T-cell (primary cell): ENCODE measurements at regions not wholly inside any gene's neighbourhood (a gene's known extent, or its start where the extent isn't known, plus 50 kb on each side); places are given as distances from the start of the nearest gene placed in this dataset.
A peak's percentile ranks its signal among the peaks of the same experiment; 100 is the strongest.

ENCODE experiments used
- ATAC-seq, 4 experiments: fragments of 200-7000 bp in 3 of 4; fragments of 150-1000 bp in 1 of 4; cut with Tn5 transposase; replicated peaks in 1 of 4; 1 replicate in 3 of 4; 2 replicates in 1 of 4; pipeline ENCODE4 v1.10.0; 2021; ENCODE audit warnings: moderate library complexity in 3 of 4, mild to moderate bottlenecking in 2 of 4, moderate number of reproducible peaks in 1 of 4
- CTCF ChIA-PET, 2 donors: fragments of 300-600 bp; sonication (Branson Sonifier 250); formaldehyde crosslinking; loops; one replicate each; lab custom pipeline; 2022; ENCODE audit warnings: antibody characterized with exemption in 2 of 2; lab: Charles Lee
- POLR2A ChIA-PET, 2 donors: fragments of 300-600 bp; sonication (Branson Sonifier 250); formaldehyde crosslinking; loops; one replicate each; lab custom pipeline; 2022; ENCODE audit warnings: antibody characterized with exemption in 2 of 2; lab: Charles Lee
- DNase-seq, 35 experiments: peaks; one replicate each; pipeline versions ENCODE4 v3.0.0 to v3.0.0-alpha.2; 2013 to 2023
- H3K27ac ChIP-seq: one replicate; pipeline ENCODE4 v1.5.1; 2013; ENCODE audit warnings: low read length
- H3K27me3 ChIP-seq, 2 experiments: replicated peaks in 1 of 2; 1 replicate in 1 of 2; 2 replicates in 1 of 2; pipeline versions ENCODE4 v1.6.1 to v1.7.0; 2013; ENCODE audit warnings: low read length in 1 of 2, mixed read lengths in 1 of 2; ENCODE audit not compliant: control insufficient read depth in 2 of 2, insufficient read depth in 2 of 2; ENCODE audit errors: extremely low read depth in 1 of 2
- H3K36me3 ChIP-seq, 2 donors: 1 replicate in 1 of 2; 2 replicates in 1 of 2; pipeline versions ENCODE4 v1.6.1 to v1.7.0; 2013; ENCODE audit warnings: low read length in 1 of 2; ENCODE audit not compliant: control insufficient read depth in 2 of 2, insufficient read depth in 1 of 2; ENCODE audit errors: extremely low read depth in 1 of 2
- H3K4me1 ChIP-seq, 2 experiments: 1 replicate in 1 of 2; 2 replicates in 1 of 2; pipeline versions ENCODE4 v1.6.1 to v1.7.0; 2013; ENCODE audit warnings: low read length in 2 of 2, mixed read lengths in 1 of 2; ENCODE audit not compliant: insufficient read depth in 2 of 2, control insufficient read depth in 1 of 2; ENCODE audit errors: extremely low read depth in 1 of 2
- H3K4me3 ChIP-seq, 2 donors: 1 replicate in 1 of 2; 2 replicates in 1 of 2; pipeline versions ENCODE4 v1.5.1 to v1.7.0; 2013; ENCODE audit warnings: mild to moderate bottlenecking in 2 of 2, low read length in 1 of 2, moderate library complexity in 1 of 2; ENCODE audit not compliant: control insufficient read depth in 1 of 2; ENCODE audit errors: extremely low read depth in 1 of 2
- H3K9me3 ChIP-seq: 2 replicates; pipeline ENCODE4 v1.7.0; 2013
- H3K27ac Mint-ChIP-seq, 2 donors: one replicate each; pipeline ENCODE4 v1.8.0; 2020 to 2021; ENCODE audit warnings: mild to moderate bottlenecking in 2 of 2, mixed read lengths in 2 of 2
- H3K27me3 Mint-ChIP-seq, 2 donors: one replicate each; pipeline ENCODE4 v1.8.0; 2021 to 2022; ENCODE audit warnings: mixed read lengths in 2 of 2
- H3K36me3 Mint-ChIP-seq: one replicate; pipeline ENCODE4 v1.8.0; 2021; ENCODE audit warnings: mixed read lengths
- H3K4me1 Mint-ChIP-seq, 3 donors: one replicate each; pipeline ENCODE4 v1.8.0; 2020 to 2022; ENCODE audit warnings: mixed read lengths in 3 of 3, mild to moderate bottlenecking in 1 of 3
- H3K4me3 Mint-ChIP-seq, 3 donors: one replicate each; pipeline ENCODE4 v1.8.0; 2020 to 2022; ENCODE audit warnings: mild to moderate bottlenecking in 3 of 3, mixed read lengths in 3 of 3, moderate library complexity in 3 of 3
- H3K9me3 Mint-ChIP-seq, 3 donors: one replicate each; pipeline ENCODE4 v1.8.0; 2020 to 2022; ENCODE audit warnings: mixed read lengths in 3 of 3
- WGBS: methylation state at CpG from one replicate; pipeline ENCODE4 v1.1.5; 2013; ENCODE audit warnings: missing lambda C conversion rate; ENCODE audit not compliant: insufficient coverage; 5-methylcytosine and 5-hydroxymethylcytosine counted together

DNA sequence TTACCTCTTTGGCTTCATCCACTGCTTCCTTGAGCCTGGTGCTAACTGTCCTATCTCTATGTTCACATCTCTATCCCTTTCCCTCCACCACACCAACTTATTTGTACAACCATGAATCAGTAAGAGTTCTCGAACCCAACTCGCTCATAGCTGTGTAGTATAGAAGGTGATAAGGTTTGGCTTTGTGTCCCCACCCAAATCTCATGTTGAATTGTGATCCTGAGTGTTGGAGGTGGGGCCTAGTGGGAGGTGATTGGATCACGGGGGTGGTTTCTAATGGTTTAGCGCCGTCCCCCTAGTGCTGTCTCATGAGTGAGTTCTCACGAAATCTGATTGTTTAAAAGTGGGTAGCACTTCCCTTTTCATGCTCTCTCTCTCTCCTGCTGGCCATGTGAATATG lies 235.6 kb upstream of the FMN2 start:
- H3K36me3 ChIP-seq = no peaks in the 10 kb centered on the region
- POLR2A ChIA-PET = no interaction called here
- H3K9me3 ChIP-seq = no peaks in the 10 kb centered on the region
- Mint-ChIP-seq H3K27me3 (no peaks in the 10 kb centered on the region), H3K4me1 (no peaks in the 10 kb centered on the region), H3K27ac (no peak overlapping the region), H3K4me3 (no peak overlapping the region), H3K36me3 (no peaks in the 10 kb centered on the region), H3K9me3 (peaks cover 2 to 11% (median 9%) of the 10 kb centered on the region in 3 donors)
- CTCF ChIA-PET = no interaction called here
- H3K4me3 ChIP-seq = no peak overlapping the region
- DNase-seq (no peak), ATAC-seq (no peak)
- no peaks in the 10 kb centered on the region for H3K4me1 ChIP-seq
- no CpG with 5 or more reads among the region's 6 CpGs for WGBS
- no peak overlapping the region for H3K27ac ChIP-seq
- H3K27me3 ChIP-seq = no peaks in the 10 kb centered on the region

- no peak for ATAC-seq
- H3K9me3 ChIP-seq = no peaks in the 10 kb centered on the region
- no CpG with 5 or more reads among the region's 1 CpG for WGBS
These were observed 234.8 kb upstream of the FMN2 start for GRCh38 chr1:239856924-239857323.

DNA sequence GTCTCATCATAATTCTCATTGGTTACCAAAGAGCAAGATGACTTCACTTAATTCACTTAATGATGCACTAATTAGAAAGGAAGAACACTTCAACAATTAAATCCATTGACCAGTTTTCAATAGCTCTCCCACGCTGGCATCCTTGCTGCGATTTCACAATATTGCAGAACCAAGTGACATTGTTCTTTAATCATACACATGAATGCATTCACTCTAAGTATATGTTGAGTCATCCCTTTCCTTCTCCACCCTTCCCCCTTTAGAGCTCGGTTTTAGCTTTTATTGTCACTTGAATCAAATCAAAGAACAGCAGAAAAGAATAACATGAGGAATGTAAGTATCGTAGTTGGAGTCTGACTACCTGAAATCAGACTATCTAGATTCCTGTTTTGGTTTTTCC lies 233.6 kb upstream of the FMN2 start:
- Histone ChIP-seq H3K36me3 (no peaks in the 10 kb centered on the region), H3K27ac (no peak overlapping the region), H3K27me3 (no peaks in the 10 kb centered on the region), H3K4me1 (no peaks in the 10 kb centered on the region), H3K9me3 (no peaks in the 10 kb centered on the region), H3K4me3 (no peak overlapping the region)
- Mint-ChIP-seq H3K4me1 (no peaks in the 10 kb centered on the region), H3K4me3 (no peak overlapping the region), H3K36me3 (no peaks in the 10 kb centered on the region), H3K27me3 (no peaks in the 10 kb centered on the region), H3K27ac (no peak overlapping the region), H3K9me3 (peaks cover 2 to 11% (median 9%) of the 10 kb centered on the region in 3 donors)
- CTCF ChIA-PET = no interaction called here
- ATAC-seq (no peak), DNase-seq (no peak)
- WGBS = no CpG with 5 or more reads among the region's 4 CpGs
- POLR2A ChIA-PET = no interaction called here

More at GRCh38 chr1:239856924-239857323, 234.8 kb upstream of the FMN2 start:
- Mint-ChIP-seq H3K4me1 (no peaks in the 10 kb centered on the region), H3K27ac (no peak overlapping the region), H3K27me3 (no peaks in the 10 kb centered on the region), H3K36me3 (no peaks in the 10 kb centered on the region), H3K9me3 (peaks cover 2 to 11% (median 9%) of the 10 kb centered on the region in 3 donors), H3K4me3 (no peak overlapping the region)
- Histone ChIP-seq H3K27me3 (no peaks in the 10 kb centered on the region), H3K4me1 (no peaks in the 10 kb centered on the region), H3K36me3 (no peaks in the 10 kb centered on the region), H3K4me3 (no peak overlapping the region), H3K27ac (no peak overlapping the region)
- POLR2A ChIA-PET = no interaction called here
- DNase-seq = no peak
- CTCF ChIA-PET = no interaction called here

GRCh38 chr1:239858529-239858928 lies 233.2 kb upstream of the FMN2 start:
- ChIA-PET CTCF (no interaction called here), POLR2A (no interaction called here)
- H3K27ac ChIP-seq = no peak overlapping the region
- no peaks in the 10 kb centered on the region for H3K4me1 Mint-ChIP-seq
- no peaks in the 10 kb centered on the region for H3K27me3 ChIP-seq
- H3K36me3 Mint-ChIP-seq = no peaks in the 10 kb centered on the region
- no peaks in the 10 kb centered on the region for H3K36me3 ChIP-seq
- H3K27me3 Mint-ChIP-seq = no peaks in the 10 kb centered on the region
- no peak overlapping the region for H3K4me3 Mint-ChIP-seq
- WGBS = no CpG with 5 or more reads among the region's 5 CpGs
- ATAC-seq (no peak), DNase-seq (no peak)
- peaks cover 2 to 11% (median 9%) of the 10 kb centered on the region in 3 donors for H3K9me3 Mint-ChIP-seq
- no peaks in the 10 kb centered on the region for H3K4me1 ChIP-seq
- no peak overlapping the region for H3K27ac Mint-ChIP-seq
- H3K9me3 ChIP-seq = no peaks in the 10 kb centered on the region
- no peak overlapping the region for H3K4me3 ChIP-seq

- no peaks in the 10 kb centered on the region for H3K27me3 Mint-ChIP-seq
- no peak overlapping the region for H3K27ac ChIP-seq
- no peak overlapping the region for H3K4me3 ChIP-seq
- no peaks in the 10 kb centered on the region for H3K9me3 ChIP-seq
- WGBS = no CpG with 5 or more reads among the region's 1 CpG
- no peaks in the 10 kb centered on the region for H3K27me3 ChIP-seq
- ATAC-seq (no peak), DNase-seq (no peak)
- no peaks in the 10 kb centered on the region for H3K4me1 Mint-ChIP-seq
- no peaks in the 10 kb centered on the region for H3K36me3 Mint-ChIP-seq
- H3K36me3 ChIP-seq = no peaks in the 10 kb centered on the region
- no peaks in the 10 kb centered on the region for H3K9me3 Mint-ChIP-seq
- H3K4me1 ChIP-seq = no peaks in the 10 kb centered on the region
- no peak overlapping the region for H3K27ac Mint-ChIP-seq
- CTCF ChIA-PET = no interaction called here
- POLR2A ChIA-PET = no interaction called here
- H3K4me3 Mint-ChIP-seq = no peak overlapping the region
These were observed 229.7 kb upstream of the FMN2 start for GRCh38 chr1:239861985-239862384.

- CTCF ChIA-PET = no interaction called here
- Histone ChIP-seq H3K27ac (no peak overlapping the region), H3K9me3 (no peaks in the 10 kb centered on the region), H3K36me3 (no peaks in the 10 kb centered on the region), H3K4me3 (no peak overlapping the region), H3K4me1 (no peaks in the 10 kb centered on the region), H3K27me3 (no peaks in the 10 kb centered on the region)
- Mint-ChIP-seq H3K36me3 (no peaks in the 10 kb centered on the region), H3K4me1 (no peaks in the 10 kb centered on the region), H3K27me3 (no peaks in the 10 kb centered on the region), H3K9me3 (no peaks in the 10 kb centered on the region), H3K4me3 (no peak overlapping the region), H3K27ac (no peak overlapping the region)
- DNase-seq (peak in 1 of 35 experiments; percentile 2), ATAC-seq (no peak)
- 67% methylated on average over 7 of the region's 13 CpGs for whole genome bisulfite sequencing
- POLR2A ChIA-PET = no interaction called here
These were observed 223.4 kb upstream of the FMN2 start for GRCh38 chr1:239868058-239868832.
